ENCODE measurements at regions not wholly inside any gene's neighbourhood (a gene's known extent, or its start where the extent isn't known, plus 50 kb on each side); places are given as distances from the start of the nearest gene placed in this dataset.
"Not testable (repeated sequence)": the region's sequence is repeated elsewhere in the genome, so short reads cannot be mapped to it uniquely, and the experiment has no call there.

GRCh38 chr5:44160369-44160768 lies 228.9 kb downstream of the FGF10 start:
- no peaks in the 10 kb centered on the region for H3K27me3 Mint-ChIP-seq (ENCODE audit: low read depth)
- H3K36me3 Mint-ChIP-seq (ENCODE audit: low read depth): no peaks in the 10 kb centered on the region
- H3K4me1 Mint-ChIP-seq (ENCODE audit: low read depth): no peaks in the 10 kb centered on the region
- H3K27ac Mint-ChIP-seq: no peak overlapping the region
- peaks cover 26% of the 10 kb centered on the region for H3K9me3 Mint-ChIP-seq
- DNase-seq (ENCODE audit: low spot score): no peak
- intact Hi-C loops (cut with micrococcal nuclease): no loop called here
- H3K4me3 Mint-ChIP-seq (ENCODE audit: low read depth): no peak overlapping the region

GRCh38 chr5:44150075-44150723 lies 239.0 kb downstream of the FGF10 start:
- Mint-ChIP-seq H3K36me3 (ENCODE audit: low read depth) (no peaks in the 10 kb centered on the region), H3K4me1 (ENCODE audit: low read depth) (no peaks in the 10 kb centered on the region), H3K9me3 (peaks cover 19% of the 10 kb centered on the region), H3K27ac (no peak overlapping the region), H3K4me3 (ENCODE audit: low read depth) (no peak overlapping the region), H3K27me3 (ENCODE audit: low read depth) (no peaks in the 10 kb centered on the region)
- intact Hi-C loops (cut with micrococcal nuclease): no loop called here
- no peak for DNase-seq (ENCODE audit: low spot score)

GRCh38 chr5:44117947-44118346 lies 271.3 kb downstream of the FGF10 start:
- H3K27ac Mint-ChIP-seq; intact Hi-C loops (cut with micrococcal nuclease); DNase-seq (ENCODE audit: low spot score); H3K36me3 Mint-ChIP-seq (ENCODE audit: low read depth); H3K9me3 Mint-ChIP-seq; H3K4me3 Mint-ChIP-seq (ENCODE audit: low read depth); H3K27me3 Mint-ChIP-seq (ENCODE audit: low read depth); H3K4me1 Mint-ChIP-seq (ENCODE audit: low read depth): not testable (repeated sequence)

- intact Hi-C loops (cut with micrococcal nuclease); H3K27me3 Mint-ChIP-seq (ENCODE audit: low read depth); H3K4me3 Mint-ChIP-seq (ENCODE audit: low read depth); DNase-seq (ENCODE audit: low spot score); H3K27ac Mint-ChIP-seq; H3K36me3 Mint-ChIP-seq (ENCODE audit: low read depth); H3K4me1 Mint-ChIP-seq (ENCODE audit: low read depth): not testable (repeated sequence)
- peaks cover 41% of the 10 kb centered on the region for H3K9me3 Mint-ChIP-seq
Measured at GRCh38 chr5:44108232-44108631, 281.0 kb downstream of the FGF10 start.

GRCh38 chr5:44099643-44100042 lies 289.6 kb downstream of the FGF10 start:
- no peak overlapping the region for H3K4me3 Mint-ChIP-seq (ENCODE audit: low read depth)
- DNase-seq (ENCODE audit: low spot score): no peak
- no peaks in the 10 kb centered on the region for H3K4me1 Mint-ChIP-seq (ENCODE audit: low read depth)
- peaks cover 17% of the 10 kb centered on the region for H3K9me3 Mint-ChIP-seq
- no peaks in the 10 kb centered on the region for H3K36me3 Mint-ChIP-seq (ENCODE audit: low read depth)
- no peaks in the 10 kb centered on the region for H3K27me3 Mint-ChIP-seq (ENCODE audit: low read depth)
- no peak overlapping the region for H3K27ac Mint-ChIP-seq
- intact Hi-C loops (cut with micrococcal nuclease): no loop called here

- intact Hi-C loops (cut with micrococcal nuclease): no loop called here
- no peak for DNase-seq (ENCODE audit: low spot score)
- no peak overlapping the region for H3K27ac Mint-ChIP-seq
- H3K4me1 Mint-ChIP-seq (ENCODE audit: low read depth): no peaks in the 10 kb centered on the region
- H3K27me3 Mint-ChIP-seq (ENCODE audit: low read depth): no peaks in the 10 kb centered on the region
- no peaks in the 10 kb centered on the region for H3K36me3 Mint-ChIP-seq (ENCODE audit: low read depth)
- no peak overlapping the region for H3K4me3 Mint-ChIP-seq (ENCODE audit: low read depth)
- H3K9me3 Mint-ChIP-seq: peaks cover 10% of the 10 kb centered on the region
Measured at GRCh38 chr5:44089424-44090144, 299.6 kb downstream of the FGF10 start.

GRCh38 chr5:44085083-44085482 lies 304.1 kb downstream of the FGF10 start:
- Mint-ChIP-seq H3K27ac (no peak overlapping the region), H3K4me1 (ENCODE audit: low read depth) (no peaks in the 10 kb centered on the region), H3K4me3 (ENCODE audit: low read depth) (no peak overlapping the region), H3K36me3 (ENCODE audit: low read depth) (no peaks in the 10 kb centered on the region), H3K9me3 (peaks cover 6% of the 10 kb centered on the region), H3K27me3 (ENCODE audit: low read depth) (no peaks in the 10 kb centered on the region)
- DNase-seq (ENCODE audit: low spot score): no peak
- intact Hi-C loops (cut with micrococcal nuclease): no loop called here

- DNase-seq (ENCODE audit: low spot score); H3K4me3 Mint-ChIP-seq (ENCODE audit: low read depth); H3K4me1 Mint-ChIP-seq (ENCODE audit: low read depth); intact Hi-C loops (cut with micrococcal nuclease); H3K36me3 Mint-ChIP-seq (ENCODE audit: low read depth); H3K27me3 Mint-ChIP-seq (ENCODE audit: low read depth); H3K27ac Mint-ChIP-seq: not testable (repeated sequence)
- H3K9me3 Mint-ChIP-seq: peaks cover 13% of the 10 kb centered on the region
Measured at GRCh38 chr5:44074547-44074946, 314.7 kb downstream of the FGF10 start.

- Mint-ChIP-seq H3K4me3 (ENCODE audit: low read depth) (no peak overlapping the region), H3K27ac (no peak overlapping the region), H3K27me3 (ENCODE audit: low read depth) (no peaks in the 10 kb centered on the region), H3K9me3 (no peaks in the 10 kb centered on the region), H3K4me1 (ENCODE audit: low read depth) (no peaks in the 10 kb centered on the region), H3K36me3 (ENCODE audit: low read depth) (no peaks in the 10 kb centered on the region)
- intact Hi-C loops (cut with micrococcal nuclease): no loop called here
- no peak for DNase-seq (ENCODE audit: low spot score)
Measured at GRCh38 chr5:44051591-44051990, 337.6 kb downstream of the FGF10 start.

GRCh38 chr5:44048276-44048984 lies 340.8 kb downstream of the FGF10 start:
- H3K4me3 Mint-ChIP-seq (ENCODE audit: low read depth): no peak overlapping the region
- intact Hi-C loops (cut with micrococcal nuclease): no loop called here

GRCh38 chr5:44046619-44047364 lies 342.4 kb downstream of the FGF10 start:
- Mint-ChIP-seq H3K27me3 (ENCODE audit: low read depth) (no peaks in the 10 kb centered on the region), H3K9me3 (peaks cover 9% of the 10 kb centered on the region), H3K36me3 (ENCODE audit: low read depth) (no peaks in the 10 kb centered on the region), H3K4me1 (ENCODE audit: low read depth) (no peaks in the 10 kb centered on the region), H3K27ac (no peak overlapping the region), H3K4me3 (ENCODE audit: low read depth) (no peak overlapping the region)
- no peak for DNase-seq (ENCODE audit: low spot score)
- intact Hi-C loops (cut with micrococcal nuclease): no loop called here

More at GRCh38 chr5:44048276-44048984, 340.8 kb downstream of the FGF10 start:
- H3K27me3 Mint-ChIP-seq (ENCODE audit: low read depth): no peaks in the 10 kb centered on the region
- H3K9me3 Mint-ChIP-seq: peaks cover 9% of the 10 kb centered on the region
- no peak for DNase-seq (ENCODE audit: low spot score)
- no peaks in the 10 kb centered on the region for H3K36me3 Mint-ChIP-seq (ENCODE audit: low read depth)
- H3K4me1 Mint-ChIP-seq (ENCODE audit: low read depth): no peaks in the 10 kb centered on the region
- H3K27ac Mint-ChIP-seq: no peak overlapping the region

- H3K9me3 Mint-ChIP-seq: peaks cover 23% of the 10 kb centered on the region
- H3K4me3 Mint-ChIP-seq (ENCODE audit: low read depth); H3K27me3 Mint-ChIP-seq (ENCODE audit: low read depth); H3K36me3 Mint-ChIP-seq (ENCODE audit: low read depth); intact Hi-C loops (cut with micrococcal nuclease); DNase-seq (ENCODE audit: low spot score); H3K4me1 Mint-ChIP-seq (ENCODE audit: low read depth); H3K27ac Mint-ChIP-seq: not testable (repeated sequence)
Measured at GRCh38 chr5:44044549-44044948, 344.7 kb downstream of the FGF10 start.

Data from activated T-helper 2 cell treated with anti-CD3 and anti-CD28 coated beads, Interferon-gamma antibody, Interleukin-2, Interleukin-4, amounts not matched to agents 10 μg/mL and 5 μg/mL and 100 μg/mL, durations not matched to agents 14 hours and 24 hours and 36 hours (primary cell).